HG03442 (cell line): ENCODE measurements at regions not wholly inside any gene's neighbourhood (a gene's known extent, or its start where the extent isn't known, plus 50 kb on each side); places are given as distances from the start of the nearest gene placed in this dataset.
"Not testable (repeated sequence)": the region's sequence is repeated elsewhere in the genome, so short reads cannot be mapped to it uniquely, and the experiment has no call there.

Source experiments
- ATAC-seq: cut with Tn5 transposase; IDR thresholded peaks from one replicate; pipeline ENCODE4 v1.9.1; 2021; ENCODE audit warnings: mild to moderate bottlenecking, moderate library complexity; ENCODE audit not compliant: unreplicated experiment

GRCh38 chr16:65315081-65315780, 193.4 kb upstream of the CDH11 start:
- no peak for ATAC-seq

DNA sequence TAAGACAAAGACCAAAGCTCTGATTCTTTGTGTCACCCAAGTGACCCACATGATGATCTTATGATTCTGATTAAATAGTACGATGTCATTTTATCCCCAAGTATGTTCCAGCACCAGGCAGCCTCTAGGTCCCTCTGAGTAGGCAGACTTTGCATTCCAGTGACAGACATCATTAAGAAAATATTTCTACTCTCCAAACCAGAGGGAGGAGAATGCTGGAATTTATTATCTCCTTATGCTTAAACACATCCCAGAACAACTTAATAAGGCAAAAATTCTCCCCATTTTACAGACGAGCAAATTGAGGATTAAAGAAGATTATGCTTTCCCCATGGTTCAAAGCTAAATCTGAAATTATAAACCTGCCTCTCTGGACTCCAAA, 192.8 kb upstream of the CDH11 start:
- ATAC-seq: no peak

DNA sequence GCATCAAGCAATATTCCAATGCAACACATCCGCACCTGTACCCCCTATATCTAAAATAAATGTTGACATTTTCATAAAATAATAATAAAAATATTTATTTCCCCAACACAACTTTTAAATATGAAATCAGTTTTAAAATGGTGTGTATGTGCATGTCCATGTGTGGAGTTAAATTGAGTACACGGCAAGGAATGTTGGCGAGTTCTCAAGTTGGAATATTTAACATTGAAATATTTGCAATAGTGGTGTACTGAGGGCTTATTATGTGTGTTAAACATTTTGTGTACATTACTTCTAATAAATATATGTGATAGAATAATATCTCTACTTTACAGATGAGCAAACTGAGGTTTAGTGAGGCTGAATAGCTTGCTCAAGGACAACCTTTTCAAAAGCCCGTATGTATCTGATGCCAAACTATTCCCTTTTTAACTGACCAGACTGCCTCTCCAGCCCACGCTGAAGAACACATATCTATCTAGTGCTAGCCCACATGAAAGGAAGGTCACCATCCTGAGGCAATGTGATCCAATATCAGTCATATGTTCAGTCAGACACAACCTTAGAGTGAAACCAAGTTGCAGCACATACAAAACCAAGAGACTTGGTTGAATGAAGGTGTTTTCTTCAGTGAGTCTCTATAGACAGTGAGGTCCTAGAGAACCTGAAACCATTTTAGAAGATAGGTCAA, 192.2 kb upstream of the CDH11 start:
- ATAC-seq: no peak

GRCh38 chr16:65312795-65313194, 190.9 kb upstream of the CDH11 start:
- ATAC-seq: no peak

DNA sequence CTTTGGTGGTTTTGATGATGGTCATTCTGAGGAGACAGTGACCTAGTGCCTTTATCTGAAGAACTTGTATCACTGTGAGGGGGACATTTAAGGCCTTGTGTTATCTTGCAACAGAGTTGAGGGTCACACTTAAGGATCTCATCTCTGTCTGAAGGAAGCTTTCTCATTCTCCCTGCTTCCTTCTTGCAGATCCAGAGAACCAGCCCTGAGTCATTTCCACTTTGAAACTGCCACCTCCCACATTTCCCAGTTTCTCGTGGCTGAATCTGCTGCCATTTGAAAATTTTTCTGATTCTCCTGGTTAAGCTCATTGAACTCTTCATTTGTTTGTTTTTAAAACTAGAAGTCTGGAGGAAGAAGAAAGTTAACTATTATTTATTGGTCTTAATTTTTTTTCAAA, 190.2 kb upstream of the CDH11 start:
- no peak for ATAC-seq

GRCh38 chr16:65310491-65310890, 188.6 kb upstream of the CDH11 start:
- ATAC-seq: not testable (repeated sequence)

DNA sequence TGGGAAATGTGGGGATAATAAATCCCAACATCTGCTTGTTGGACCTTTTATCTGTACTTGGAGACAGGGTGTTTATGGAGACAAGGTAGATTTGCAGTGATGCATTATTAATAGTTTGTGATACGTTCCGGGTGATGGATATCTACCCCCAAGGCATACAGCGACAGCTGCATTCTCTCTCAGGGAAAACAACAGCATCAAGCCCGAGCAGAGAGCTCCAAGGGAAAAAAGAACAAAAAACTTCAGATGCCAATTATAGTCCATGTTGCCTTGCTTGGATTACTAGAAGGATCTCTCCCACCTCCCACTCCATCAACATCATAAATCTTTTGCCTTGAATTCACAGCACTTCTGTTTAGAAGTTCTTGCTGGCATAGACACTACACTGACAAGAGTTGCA, 187.5 kb upstream of the CDH11 start:
- no peak for ATAC-seq

- no peak for ATAC-seq
These were observed 186.6 kb upstream of the CDH11 start for GRCh38 chr16:65308506-65308905.

GRCh38 chr16:65307286-65307685, 185.4 kb upstream of the CDH11 start:
- ATAC-seq: no peak

DNA sequence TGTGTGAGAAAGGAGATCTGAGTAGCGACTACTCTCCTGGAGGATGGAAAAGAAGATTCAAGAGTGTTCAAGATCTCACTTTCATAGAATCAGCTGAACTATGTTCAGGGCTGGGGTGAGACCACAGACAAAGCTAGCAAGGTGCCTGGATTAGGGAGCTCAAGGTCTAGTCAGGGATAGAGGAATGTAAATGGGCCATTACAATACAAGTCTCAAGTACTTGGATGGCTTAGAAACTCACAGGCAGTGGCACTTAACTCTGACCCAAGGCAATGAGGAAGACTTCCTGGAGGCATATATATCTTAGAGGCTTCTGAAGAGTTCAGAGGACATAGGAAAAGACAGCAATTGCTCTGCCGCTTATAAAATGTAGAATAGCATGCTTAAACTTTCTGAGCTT, 184.9 kb upstream of the CDH11 start:
- ATAC-seq: no peak

GRCh38 chr16:65306300-65306699, 184.4 kb upstream of the CDH11 start:
- no peak for ATAC-seq

- no peak for ATAC-seq
These were observed 183.6 kb upstream of the CDH11 start for GRCh38 chr16:65305266-65305959.

DNA sequence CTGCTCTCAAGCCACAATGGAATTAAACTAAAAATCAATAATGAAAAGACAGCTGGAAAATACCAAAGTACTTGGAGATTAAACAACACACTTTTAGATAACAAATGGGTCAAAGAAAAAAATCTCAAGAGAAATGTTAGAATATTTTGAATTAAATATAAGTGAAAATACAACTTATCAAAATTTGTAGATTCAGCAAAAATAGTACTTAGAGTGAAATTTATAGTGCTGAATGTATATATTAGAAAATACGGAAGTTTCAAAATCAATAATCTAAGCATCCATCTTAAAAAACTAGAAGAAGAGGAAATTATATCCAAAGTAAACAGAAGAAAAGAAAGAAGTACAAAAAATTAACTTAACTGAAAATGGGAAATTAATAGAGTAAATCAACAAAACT, 179.2 kb upstream of the CDH11 start:
- ATAC-seq: no peak

DNA sequence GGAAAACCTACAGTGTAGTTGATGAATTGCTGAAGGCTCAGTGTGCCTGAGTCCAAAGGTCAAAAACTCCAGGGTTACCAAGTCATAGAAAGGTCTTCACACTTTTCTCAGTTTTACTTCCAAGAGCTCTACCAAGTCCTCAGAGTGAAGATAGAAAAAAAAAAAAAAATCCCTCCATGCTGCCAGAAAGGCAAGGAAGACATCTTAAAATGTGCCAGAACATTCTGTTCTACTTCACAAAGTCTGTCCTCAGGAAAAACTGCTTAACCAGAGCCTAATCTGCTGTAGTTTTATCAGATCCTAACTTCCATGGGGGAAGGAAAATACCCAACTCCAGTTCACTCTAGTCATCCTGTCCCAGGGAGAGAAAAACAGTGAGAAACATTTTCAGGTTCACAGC, 175.6 kb upstream of the CDH11 start:
- no peak for ATAC-seq

GRCh38 chr16:65295527-65295926, 173.7 kb upstream of the CDH11 start:
- ATAC-seq: no peak

GRCh38 chr16:65294708-65295107, 172.8 kb upstream of the CDH11 start:
- ATAC-seq: no peak

GRCh38 chr16:65294165-65294564, 172.3 kb upstream of the CDH11 start:
- ATAC-seq: no peak

DNA sequence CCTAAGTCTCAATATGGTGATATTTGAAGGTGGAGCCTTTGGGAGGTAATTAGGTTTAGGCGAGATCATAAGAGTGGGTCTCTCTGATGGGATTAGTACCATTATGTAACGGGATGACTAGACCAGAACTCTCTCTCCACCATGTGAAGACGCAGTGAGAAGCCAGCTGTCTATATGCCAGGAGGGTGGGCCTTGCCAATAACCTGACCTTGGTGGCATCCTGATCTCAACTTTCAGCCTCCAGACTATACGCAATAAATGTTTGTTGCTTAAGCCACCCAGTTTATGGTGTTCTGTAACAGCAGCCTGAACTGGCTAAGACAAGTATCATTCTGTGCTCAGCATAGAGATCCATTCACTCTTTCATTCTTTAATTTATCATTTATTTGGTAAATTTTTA, 167.2 kb upstream of the CDH11 start:
- no peak for ATAC-seq

DNA sequence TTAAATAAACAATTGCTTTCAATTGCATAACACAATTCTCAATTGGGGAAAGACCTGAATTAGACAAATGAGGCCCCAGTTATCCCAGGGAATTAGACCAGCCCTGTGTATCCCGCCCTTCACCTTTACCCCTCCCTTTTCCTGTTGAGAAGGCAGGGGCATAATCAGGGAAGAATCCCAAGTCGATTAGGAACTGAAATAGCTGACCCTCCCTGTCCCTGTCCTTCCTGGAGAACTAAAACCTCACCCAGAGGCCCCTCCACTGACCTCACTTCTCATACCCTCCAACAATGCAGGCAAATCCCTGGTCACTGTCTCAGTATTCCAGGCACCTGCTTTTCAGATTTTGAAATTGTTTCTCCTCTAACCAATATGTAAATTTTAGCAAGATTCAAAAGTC, 165.4 kb upstream of the CDH11 start:
- ATAC-seq: no peak

DNA sequence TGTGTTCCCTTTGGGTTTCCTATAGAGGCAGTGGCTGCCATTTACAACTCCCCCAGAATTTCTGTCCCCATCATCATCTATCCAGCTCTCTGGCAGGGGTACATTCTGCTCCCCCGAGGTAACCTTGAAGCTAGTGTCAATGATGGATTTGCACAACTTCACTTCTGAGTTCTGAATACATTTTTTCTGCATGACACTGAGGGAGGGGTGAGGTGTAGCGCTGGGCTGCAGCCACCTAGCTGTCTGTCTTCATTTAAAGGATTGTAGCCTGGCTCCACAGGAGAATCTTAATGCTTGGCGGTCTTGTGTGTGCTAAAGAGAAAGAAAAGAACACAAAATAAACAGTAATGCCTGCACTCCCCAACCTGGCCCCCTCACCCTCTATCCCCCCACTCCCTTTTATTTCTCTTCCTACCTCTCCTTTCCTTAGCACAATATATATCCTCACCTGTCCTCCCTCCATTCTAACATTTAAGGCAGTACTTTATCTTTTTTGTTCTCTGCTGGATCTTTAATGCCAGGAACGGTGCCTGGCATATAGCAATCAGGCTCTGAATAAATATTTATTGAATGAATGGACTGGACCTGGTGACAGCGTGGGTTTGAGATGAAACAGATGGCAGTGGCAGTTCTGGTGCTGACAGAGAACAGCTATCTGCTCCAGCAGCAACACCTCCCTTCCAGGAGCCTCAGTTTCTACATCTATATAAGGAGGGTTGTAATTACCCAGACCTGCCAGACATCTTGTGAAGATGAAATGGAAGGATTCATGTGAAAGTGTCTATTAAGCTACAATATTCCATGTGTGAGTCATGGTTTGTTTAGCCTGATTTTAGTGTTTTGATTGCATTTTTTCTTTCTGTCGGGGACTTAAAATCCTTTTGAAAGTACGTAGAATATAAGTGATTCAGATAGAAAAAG, 163.5 kb upstream of the CDH11 start:
- ATAC-seq: no peak

- ATAC-seq: no peak
These were observed 162.8 kb upstream of the CDH11 start for GRCh38 chr16:65284626-65285025.
